ENCODE measurements at regions not wholly inside any gene's neighbourhood (a gene's known extent, or its start where the extent isn't known, plus 50 kb on each side); places are given as distances from the start of the nearest gene placed in this dataset.

GRCh38 chr5:96611946-96612345 lies 50.2 kb upstream of the CAST start (continued):
- TF ChIP-seq CHD7 (IDR thresholded peaks at IDR 0.05; ENCODE audit: insufficient replicate concordance, low read length) (no peak), RAD21 (IDR thresholded peaks at IDR 0.05 in 1 of 2, conservative IDR thresholded peaks at IDR 0.05 in 1 of 2; ENCODE audit: low read depth in 2 of 2, low read length in 2 of 2) (no peak), SP4 (IDR thresholded peaks at IDR 0.05; ENCODE audit: low read length) (no peak), HDAC6 (IDR thresholded peaks at IDR 0.05; ENCODE audit: low read depth, low read length) (no peak), POU5F1 (IDR thresholded peaks at IDR 0.05; ENCODE audit: low read depth, low read length) (no peak), TAF7 (optimal IDR thresholded peaks at IDR 0.05; ENCODE audit: borderline replicate concordance, low read depth, low read length) (no peak)

Measured in H1 (cell line).